Fibroblast of skin of left quadriceps (primary cell): ENCODE measurements at regions not wholly inside any gene's neighbourhood (a gene's known extent, or its start where the extent isn't known, plus 50 kb on each side); places are given as distances from the start of the nearest gene placed in this dataset.

Experiments
- DNase-seq, 2 experiments: peaks; one replicate each; pipeline ENCODE4 v3.0.0-alpha.2; 2013; ENCODE audit warnings: low read depth in 2 of 2

- DNase-seq = no peak
These were observed 93.7 kb upstream of the PRICKLE1 start for GRCh38 chr12:42683266-42683665.

- peak in 1 of 2 experiments; percentile 28 for DNase-seq
These were observed 89.9 kb upstream of the PRICKLE1 start for GRCh38 chr12:42679466-42679865.

- DNase-seq = no peak
These were observed 87.9 kb upstream of the PRICKLE1 start for GRCh38 chr12:42677461-42677860.

- DNase-seq = no peak
These were observed 84.0 kb upstream of the PRICKLE1 start for GRCh38 chr12:42673535-42673934.

GRCh38 chr12:42670719-42671118 lies 81.2 kb upstream of the PRICKLE1 start:
- no peak for DNase-seq

GRCh38 chr12:42669553-42669952 lies 80.0 kb upstream of the PRICKLE1 start:
- peak in 1 of 2 experiments; percentile 4 for DNase-seq

GRCh38 chr12:42666671-42667243 lies 77.2 kb upstream of the PRICKLE1 start:
- no peak for DNase-seq

- DNase-seq = no peak
These were observed 74.1 kb upstream of the PRICKLE1 start for GRCh38 chr12:42663621-42664020.

- DNase-seq = no peak
These were observed 71.7 kb upstream of the PRICKLE1 start for GRCh38 chr12:42660968-42661937.

- no peak for DNase-seq
These were observed 70.6 kb upstream of the PRICKLE1 start for GRCh38 chr12:42660117-42660516.

GRCh38 chr12:42652048-42652447 lies 62.5 kb upstream of the PRICKLE1 start:
- DNase-seq = no peak

GRCh38 chr12:42648061-42648460 lies 58.5 kb upstream of the PRICKLE1 start:
- no peak for DNase-seq

- DNase-seq = no peak
These were observed 54.5 kb upstream of the PRICKLE1 start for GRCh38 chr12:42643881-42644579.

- peak; percentile 4 to 6 for DNase-seq
These were observed 51.8 kb upstream of the PRICKLE1 start for GRCh38 chr12:42641221-42641885.

- no peak for DNase-seq
These were observed 50.8 kb upstream of the PRICKLE1 start for GRCh38 chr12:42640391-42640790.

- no peak for DNase-seq
These were observed 50.0 kb upstream of the PRICKLE1 start for GRCh38 chr12:42639556-42639955.
